Prostate gland (tissue), 2 donors: ENCODE measurements at regions not wholly inside any gene's neighbourhood (a gene's known extent, or its start where the extent isn't known, plus 50 kb on each side); places are given as distances from the start of the nearest gene placed in this dataset.
"Not testable (repeated sequence)": the region's sequence is repeated elsewhere in the genome, so short reads cannot be mapped to it uniquely, and the experiment has no call there.

Source experiments
- DNase-seq: peaks from one replicate; pipeline ENCODE4 v3.0.0-alpha.2; 2019; ENCODE audit warnings: low spot score
- H3K27ac ChIP-seq, 2 donors: fragments of 200-600 bp; sonication (generic); 2 replicates each; pipeline ENCODE4 v1.5.1; 2017 to 2019
- H3K27me3 ChIP-seq: fragments of 200-600 bp; sonication (generic); replicated peaks from 2 replicates; pipeline ENCODE4 v1.5.1; 2019; ENCODE audit not compliant: insufficient read depth
- H3K36me3 ChIP-seq, 2 donors: fragments of 200-600 bp; sonication (generic); 1 replicate in 1 of 2; 2 replicates in 1 of 2; pipeline versions ENCODE4 v1.5.1 to v1.8.1; 2017 to 2019
- H3K4me1 ChIP-seq: fragments of 200-600 bp; sonication (generic); replicated peaks from 2 replicates; pipeline ENCODE4 v1.5.1; 2019
- H3K4me3 ChIP-seq, 2 donors: fragments of 200-600 bp; sonication (generic); 2 replicates each; pipeline ENCODE4 v1.5.1; 2017 to 2019
- H3K9me3 ChIP-seq: fragments of 200-600 bp; sonication (generic); 2 replicates; pipeline ENCODE4 v1.5.1; 2017
- POLR2A ChIP-seq: fragments of 450-650 bp; IDR thresholded peaks from one replicate; pipeline ENCODE4 v1.6.1; 2016; ENCODE audit warnings: antibody characterized with exemption, mild to moderate bottlenecking
- POLR2AphosphoS5 ChIP-seq: sonication (generic); formaldehyde crosslinking; IDR thresholded peaks from one replicate; pipeline ENCODE4 v1.6.1; 2017; ENCODE audit warnings: antibody characterized with exemption
- WGBS: methylation state at CpG from one replicate; pipeline ENCODE4 v1.1.5; 2018; 5-methylcytosine and 5-hydroxymethylcytosine counted together
- intact Hi-C: fragments of 100-400 bp; cut with DNase I; formaldehyde crosslinking; loops from one replicate; pipeline ENCODE4 v1.14.2; 2022
- TF ChIP-seq, protein P1 (sequence below), 4 experiments: fragments of 200-600 bp in 2 of 4; fragments of 450-650 bp in 2 of 4; sonication (generic) in 2 of 4; IDR thresholded peaks; 1 replicate in 3 of 4; 2 replicates in 1 of 4; pipeline ENCODE4 v1.5.1; 2016 to 2019; ENCODE audit warnings: antibody characterized with exemption in 4 of 4, mild to moderate bottlenecking in 2 of 4, moderate library complexity in 2 of 4

DNA sequence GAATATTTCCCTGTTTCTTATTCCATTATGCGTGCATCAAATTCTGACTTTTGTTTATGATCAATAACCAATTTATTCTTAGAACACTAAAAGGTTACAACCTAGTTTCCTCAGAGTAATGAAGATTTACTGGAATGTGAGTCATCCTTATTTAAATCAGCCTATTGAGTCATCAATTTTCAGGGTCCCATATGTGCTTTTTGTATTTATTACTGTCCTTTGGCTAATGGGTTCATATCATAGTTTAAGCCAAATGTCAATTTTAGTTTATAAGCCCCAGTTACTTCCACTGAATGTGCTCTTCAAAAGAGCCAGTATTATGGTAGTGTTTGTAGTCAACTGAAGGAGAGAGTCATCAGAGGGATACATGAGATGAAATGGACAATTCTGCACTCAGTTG lies 359.2 kb downstream of the PRR16 start:
- no peak for DNase-seq
- no peak overlapping the region for H3K4me3 ChIP-seq
- no peaks in the 10 kb centered on the region for H3K27me3 ChIP-seq
- intact Hi-C loops: no loop called here
- no peak overlapping the region for H3K27ac ChIP-seq
- no peaks in the 10 kb centered on the region for H3K36me3 ChIP-seq
- 94% methylated on average over 1 of the region's 1 CpG for WGBS
- H3K9me3 ChIP-seq: no peaks in the 10 kb centered on the region
- TF ChIP-seq POLR2AphosphoS5 (no peak), POLR2A (no peak)
- TF ChIP-seq, protein P1, sequence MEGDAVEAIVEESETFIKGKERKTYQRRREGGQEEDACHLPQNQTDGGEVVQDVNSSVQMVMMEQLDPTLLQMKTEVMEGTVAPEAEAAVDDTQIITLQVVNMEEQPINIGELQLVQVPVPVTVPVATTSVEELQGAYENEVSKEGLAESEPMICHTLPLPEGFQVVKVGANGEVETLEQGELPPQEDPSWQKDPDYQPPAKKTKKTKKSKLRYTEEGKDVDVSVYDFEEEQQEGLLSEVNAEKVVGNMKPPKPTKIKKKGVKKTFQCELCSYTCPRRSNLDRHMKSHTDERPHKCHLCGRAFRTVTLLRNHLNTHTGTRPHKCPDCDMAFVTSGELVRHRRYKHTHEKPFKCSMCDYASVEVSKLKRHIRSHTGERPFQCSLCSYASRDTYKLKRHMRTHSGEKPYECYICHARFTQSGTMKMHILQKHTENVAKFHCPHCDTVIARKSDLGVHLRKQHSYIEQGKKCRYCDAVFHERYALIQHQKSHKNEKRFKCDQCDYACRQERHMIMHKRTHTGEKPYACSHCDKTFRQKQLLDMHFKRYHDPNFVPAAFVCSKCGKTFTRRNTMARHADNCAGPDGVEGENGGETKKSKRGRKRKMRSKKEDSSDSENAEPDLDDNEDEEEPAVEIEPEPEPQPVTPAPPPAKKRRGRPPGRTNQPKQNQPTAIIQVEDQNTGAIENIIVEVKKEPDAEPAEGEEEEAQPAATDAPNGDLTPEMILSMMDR (IDR thresholded peaks at IDR 0.05): no peak
- no peaks in the 10 kb centered on the region for H3K4me1 ChIP-seq

DNA sequence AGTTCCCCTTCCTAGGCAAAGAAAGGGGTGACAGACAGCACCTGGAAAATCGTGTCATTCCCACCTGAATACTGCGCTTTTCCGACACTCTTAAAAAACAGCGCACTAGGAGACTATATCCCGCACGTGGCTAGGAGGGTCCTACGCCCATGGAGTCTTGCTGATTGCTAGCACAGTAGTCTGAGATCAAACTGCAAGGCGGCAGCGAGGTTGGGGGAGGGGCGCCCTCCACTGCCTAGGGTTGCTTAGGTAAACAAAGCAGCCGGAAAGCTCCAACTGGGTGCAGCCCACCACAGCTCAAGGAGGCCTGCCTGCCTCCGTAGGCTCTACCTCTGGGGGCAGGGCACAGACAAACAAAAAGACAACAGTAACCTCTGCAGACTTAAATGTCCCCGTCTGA lies 367.5 kb downstream of the PRR16 start:
- H3K4me1 ChIP-seq, DNase-seq, H3K36me3 ChIP-seq, H3K27me3 ChIP-seq, H3K27ac ChIP-seq, H3K9me3 ChIP-seq, intact Hi-C loops, H3K4me3 ChIP-seq: not testable (repeated sequence)
- 86% methylated on average over 12 of the region's 13 CpGs for WGBS

- no peaks in the 10 kb centered on the region for H3K9me3 ChIP-seq
- H3K27ac ChIP-seq: no peak overlapping the region
- no peaks in the 10 kb centered on the region for H3K4me1 ChIP-seq
- no peak overlapping the region for H3K4me3 ChIP-seq
- no peaks in the 10 kb centered on the region for H3K36me3 ChIP-seq
- intact Hi-C loops: no loop called here
- TF ChIP-seq POLR2A: no peak
- TF ChIP-seq POLR2AphosphoS5: no peak
- TF ChIP-seq, protein P1 (IDR thresholded peaks at IDR 0.05): no peak
- DNase-seq: no peak
- H3K27me3 ChIP-seq: no peaks in the 10 kb centered on the region
Measured at GRCh38 chr5:120841830-120842229, 377.7 kb downstream of the PRR16 start.

DNA sequence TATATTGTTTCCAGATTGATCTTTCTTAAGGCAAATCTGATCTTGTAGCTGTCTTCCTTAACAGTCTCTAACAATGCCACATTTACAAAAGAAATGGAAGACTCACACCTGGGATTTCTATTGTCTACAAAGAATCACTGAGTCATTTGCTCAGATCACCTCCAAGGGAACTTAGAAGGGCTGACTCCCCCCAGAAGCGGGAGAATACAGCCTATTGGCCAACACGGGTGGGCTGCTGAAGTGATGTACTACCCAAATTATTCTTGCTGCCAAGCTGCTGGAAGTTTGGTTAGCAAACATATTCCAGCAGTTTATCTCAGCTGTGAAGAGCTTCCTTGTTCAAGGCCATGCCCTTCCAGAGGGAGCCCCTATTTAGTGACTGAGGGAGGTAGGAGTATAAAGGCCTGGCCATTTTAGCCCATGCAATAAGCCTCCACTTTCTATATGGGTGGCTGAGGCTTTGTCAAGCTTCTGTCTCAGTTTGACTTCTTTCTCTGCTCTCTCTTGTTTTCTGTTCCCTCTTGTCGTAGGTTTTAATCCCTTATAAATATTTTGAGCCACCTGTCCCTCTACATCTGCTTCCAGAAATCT lies 379.4 kb downstream of the PRR16 start:
- Histone ChIP-seq H3K27me3 (no peaks in the 10 kb centered on the region), H3K4me1 (no peaks in the 10 kb centered on the region), H3K36me3 (no peaks in the 10 kb centered on the region), H3K4me3 (no peak overlapping the region), H3K27ac (no peak overlapping the region), H3K9me3 (no peaks in the 10 kb centered on the region)
- TF ChIP-seq POLR2AphosphoS5 (no peak), POLR2A (no peak)
- TF ChIP-seq, protein P1 (IDR thresholded peaks at IDR 0.05): no peak
- intact Hi-C loops: no loop called here
- no peak for DNase-seq
- WGBS: 55% methylated on average over 3 of the region's 3 CpGs

GRCh38 chr5:120848883-120849282 lies 384.8 kb downstream of the PRR16 start:
- WGBS: 79% methylated on average over 2 of the region's 2 CpGs
- Histone ChIP-seq H3K4me3 (no peak overlapping the region), H3K36me3 (no peaks in the 10 kb centered on the region), H3K4me1 (no peaks in the 10 kb centered on the region), H3K27me3 (no peaks in the 10 kb centered on the region), H3K9me3 (no peaks in the 10 kb centered on the region), H3K27ac (no peak overlapping the region)
- DNase-seq: no peak
- intact Hi-C loops: no loop called here
- TF ChIP-seq POLR2A (no peak), POLR2AphosphoS5 (no peak)
- TF ChIP-seq, protein P1 (IDR thresholded peaks at IDR 0.05): no peak
